ENCODE measurements at regions not wholly inside any gene's neighbourhood (a gene's known extent, or its start where the extent isn't known, plus 50 kb on each side); places are given as distances from the start of the nearest gene placed in this dataset.

GRCh38 chr18:30406728-30407127 lies 635.8 kb downstream of the DSC3 start:
- no peak overlapping the region for H3K27ac ChIP-seq
- no peak for TF ChIP-seq ZFX (IDR thresholded peaks at IDR 0.05)
- TF ChIP-seq CTCF (conservative IDR thresholded peaks at IDR 0.05) = no peak

- no peak for TF ChIP-seq ZFX (IDR thresholded peaks at IDR 0.05)
- TF ChIP-seq CTCF (conservative IDR thresholded peaks at IDR 0.05) = no peak
- H3K27ac ChIP-seq = no peak overlapping the region
Observed at GRCh38 chr18:30405038-30405437, 637.5 kb downstream of the DSC3 start.

GRCh38 chr18:30404422-30404821 lies 638.1 kb downstream of the DSC3 start:
- no peak overlapping the region for H3K27ac ChIP-seq
- no peak for TF ChIP-seq ZFX (IDR thresholded peaks at IDR 0.05)
- TF ChIP-seq CTCF (conservative IDR thresholded peaks at IDR 0.05) = no peak

GRCh38 chr18:30403278-30403677 lies 639.3 kb downstream of the DSC3 start:
- H3K27ac ChIP-seq = no peak overlapping the region
- no peak for TF ChIP-seq ZFX (IDR thresholded peaks at IDR 0.05)
- TF ChIP-seq CTCF (conservative IDR thresholded peaks at IDR 0.05) = no peak

GRCh38 chr18:30387401-30387800 lies 655.1 kb downstream of the DSC3 start:
- TF ChIP-seq ZFX (IDR thresholded peaks at IDR 0.05) = no peak
- no peak for TF ChIP-seq CTCF (conservative IDR thresholded peaks at IDR 0.05)
- no peak overlapping the region for H3K27ac ChIP-seq

GRCh38 chr18:30386624-30387023 lies 655.9 kb downstream of the DSC3 start:
- H3K27ac ChIP-seq = no peak overlapping the region
- no peak for TF ChIP-seq CTCF (conservative IDR thresholded peaks at IDR 0.05)

GRCh38 chr18:30385684-30386083 lies 656.9 kb downstream of the DSC3 start:
- H3K27ac ChIP-seq = no peak overlapping the region
- no peak for TF ChIP-seq CTCF (conservative IDR thresholded peaks at IDR 0.05)
- TF ChIP-seq ZFX (IDR thresholded peaks at IDR 0.05) = no peak
